Testis (tissue), 2 donors: ENCODE measurements at regions not wholly inside any gene's neighbourhood (a gene's known extent, or its start where the extent isn't known, plus 50 kb on each side); places are given as distances from the start of the nearest gene placed in this dataset.

Experiments
- CTCF ChIP-seq, 3 experiments: fragments of 450-650 bp in 2 of 3; fragments of 200-600 bp in 1 of 3; sonication (generic) in 1 of 3; IDR thresholded peaks; one replicate each; pipeline ENCODE4 v1.5.1; 2016 to 2019; ENCODE audit warnings: antibody characterized with exemption in 3 of 3, mild to moderate bottlenecking in 2 of 3, moderate library complexity in 1 of 3
- POLR2A ChIP-seq: fragments of 450-650 bp; IDR thresholded peaks from one replicate; pipeline ENCODE4 v1.6.1; 2017; ENCODE audit warnings: antibody characterized with exemption, mild to moderate bottlenecking, moderate library complexity

GRCh38 chr13:81031996-81032395 is 691.1 kb upstream of the SPRY2 start:
- TF ChIP-seq CTCF (IDR thresholded peaks at IDR 0.05) (no peak), POLR2A (no peak)
